ENCODE measurements at regions not wholly inside any gene's neighbourhood (a gene's known extent, or its start where the extent isn't known, plus 50 kb on each side); places are given as distances from the start of the nearest gene placed in this dataset.
"Not testable (repeated sequence)": the region's sequence is repeated elsewhere in the genome, so short reads cannot be mapped to it uniquely, and the experiment has no call there.

- TF ChIP-seq ARID3A (IDR thresholded peaks at IDR 0.05; ENCODE audit: low read depth, low read length); ZZZ3 (CRISPR knock-in tag; IDR thresholded peaks at IDR 0.05; ENCODE audit: borderline replicate concordance); E2F1 (CRISPR knock-in tag; IDR thresholded peaks at IDR 0.05); ZNF24 (IDR thresholded peaks at IDR 0.05): not testable (repeated sequence)
- TF ChIP-seq, protein P1, sequence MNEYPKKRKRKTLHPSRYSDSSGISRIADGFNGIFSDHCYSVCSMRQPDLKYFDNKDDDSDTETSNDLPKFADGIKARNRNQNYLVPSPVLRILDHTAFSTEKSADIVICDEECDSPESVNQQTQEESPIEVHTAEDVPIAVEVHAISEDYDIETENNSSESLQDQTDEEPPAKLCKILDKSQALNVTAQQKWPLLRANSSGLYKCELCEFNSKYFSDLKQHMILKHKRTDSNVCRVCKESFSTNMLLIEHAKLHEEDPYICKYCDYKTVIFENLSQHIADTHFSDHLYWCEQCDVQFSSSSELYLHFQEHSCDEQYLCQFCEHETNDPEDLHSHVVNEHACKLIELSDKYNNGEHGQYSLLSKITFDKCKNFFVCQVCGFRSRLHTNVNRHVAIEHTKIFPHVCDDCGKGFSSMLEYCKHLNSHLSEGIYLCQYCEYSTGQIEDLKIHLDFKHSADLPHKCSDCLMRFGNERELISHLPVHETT (CRISPR knock-in tag; conservative IDR thresholded peaks at IDR 0.05): not testable (repeated sequence)
Measured at GRCh38 chr6:14297118-14297517, 179.5 kb downstream of the CD83 start.

Data from HepG2 (cell line).